SIG-M5 (cell line): ENCODE measurements at regions not wholly inside any gene's neighbourhood (a gene's known extent, or its start where the extent isn't known, plus 50 kb on each side); places are given as distances from the start of the nearest gene placed in this dataset.
A peak's percentile ranks its signal among the peaks of the same experiment; 100 is the strongest.

Experiments
- DNase-seq: peaks from one replicate; lab custom pipeline; 2025; lab: John Stamatoyannopoulos, UW

GRCh38 chr1:244971552-244972216, 107.3 kb upstream of the HNRNPU start:
- DNase-seq, result no peak

- peak; percentile 83 for DNase-seq
These were observed 106.6 kb upstream of the HNRNPU start for GRCh38 chr1:244970744-244971551.

GRCh38 chr1:244970236-244970743, 105.9 kb upstream of the HNRNPU start:
- DNase-seq, result peak; percentile 38

DNA sequence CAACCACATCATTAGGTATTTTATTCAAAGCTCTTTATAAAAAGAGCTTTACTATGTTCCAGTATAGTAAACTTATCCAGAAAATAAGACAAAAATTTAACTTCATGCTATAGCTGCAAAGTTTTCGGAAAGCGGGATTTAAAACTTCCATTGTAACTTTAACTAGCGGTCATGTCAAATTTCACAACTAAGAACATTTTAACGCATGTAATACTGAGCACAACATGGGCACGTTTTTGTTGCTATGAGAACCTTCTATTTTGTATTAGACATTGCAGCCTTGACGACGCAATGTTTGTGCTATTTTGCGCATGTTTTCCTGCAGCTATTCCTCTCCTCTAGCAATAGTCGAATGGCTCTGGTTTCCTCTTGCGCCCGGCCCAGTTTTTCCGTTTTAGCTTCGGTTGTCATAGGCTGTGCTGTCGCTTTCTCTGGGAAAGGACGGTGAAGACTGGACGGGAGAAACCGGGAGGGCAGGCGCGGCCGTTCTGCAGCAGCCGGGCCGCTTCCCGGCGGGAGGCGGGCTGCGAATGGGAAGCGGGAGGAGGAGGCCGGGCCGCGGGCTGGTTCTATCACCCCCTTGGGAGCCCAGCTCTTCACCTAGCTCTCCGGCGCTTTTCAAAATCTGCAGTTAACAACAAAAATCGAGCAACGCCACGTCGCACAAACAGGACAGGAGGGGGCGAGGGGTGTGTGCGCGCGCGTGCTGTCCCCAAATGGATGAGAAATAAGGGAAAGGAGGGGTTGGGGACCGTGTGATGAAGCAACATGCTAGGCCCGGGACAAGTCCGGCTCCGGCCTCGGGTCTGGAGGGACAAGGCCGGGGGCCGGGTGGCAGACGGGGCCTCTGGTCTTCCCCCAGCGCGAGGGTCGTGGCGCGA, 105.3 kb upstream of the HNRNPU start:
- peak; percentile 77 for DNase-seq

DNA sequence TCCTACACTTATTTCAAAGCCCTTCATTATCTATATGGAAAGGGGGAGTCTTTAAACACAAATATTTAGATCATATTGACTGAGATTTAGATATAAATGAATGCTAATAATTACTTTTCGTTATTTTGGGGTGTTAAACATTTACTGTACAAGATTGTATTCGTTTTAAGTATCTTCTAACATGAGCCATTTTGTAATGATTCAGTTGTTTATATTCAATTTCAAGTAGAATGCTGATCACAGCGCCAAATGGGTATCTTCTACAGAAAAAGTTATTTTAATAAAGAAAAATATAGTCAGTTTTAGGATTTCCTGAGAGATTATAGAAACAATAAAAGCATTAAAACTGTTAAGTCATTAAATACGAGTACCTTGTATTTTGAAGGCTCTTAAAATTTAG, 104.5 kb upstream of the HNRNPU start:
- DNase-seq, result no peak

- no peak for DNase-seq
These were observed 104.1 kb upstream of the HNRNPU start for GRCh38 chr1:244968471-244968871.

GRCh38 chr1:244967159-244967558, 102.8 kb upstream of the HNRNPU start:
- DNase-seq, result no peak

GRCh38 chr1:244965185-244966030, 101.1 kb upstream of the HNRNPU start:
- DNase-seq, result no peak

DNA sequence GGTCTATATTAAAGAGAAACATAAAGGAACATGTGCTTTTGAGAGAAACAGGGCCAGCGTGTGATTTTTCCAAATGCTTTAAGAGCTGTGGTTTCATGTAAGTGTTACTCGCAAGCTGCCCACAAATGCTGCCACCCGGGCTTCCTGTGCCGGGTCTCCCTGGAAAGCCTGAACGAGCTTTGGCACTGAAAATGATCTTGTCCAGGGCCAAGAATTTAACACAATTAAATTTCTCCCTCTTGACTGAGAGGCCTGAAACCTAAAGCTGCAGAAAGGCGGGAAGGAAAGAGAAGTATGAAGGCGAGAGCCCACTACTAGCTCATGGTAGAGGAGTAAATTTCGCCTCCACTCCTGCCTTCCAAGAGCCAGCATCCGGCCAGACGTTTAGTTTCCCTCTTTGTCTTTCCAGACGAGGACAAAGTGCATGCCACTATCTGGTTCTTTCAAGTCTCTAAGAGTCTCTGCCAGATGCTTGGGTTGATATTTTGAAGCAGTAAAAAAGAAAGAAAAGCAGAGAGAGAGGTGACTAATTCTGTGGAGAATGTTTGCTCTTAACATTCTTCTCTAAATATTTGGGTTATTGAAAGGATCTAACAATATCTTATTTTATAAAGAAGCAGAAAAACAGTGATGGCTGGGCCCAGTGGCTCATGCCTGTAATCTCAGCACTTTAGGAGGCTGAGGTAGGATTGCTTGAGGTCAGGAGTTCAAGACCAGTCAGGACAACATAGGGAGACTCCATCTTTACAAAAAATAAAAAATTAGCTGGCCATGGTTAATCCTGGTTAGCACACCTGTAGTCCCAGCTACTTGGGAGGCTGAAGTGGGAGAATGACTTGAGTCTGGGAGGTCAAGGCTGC, 100.0 kb upstream of the HNRNPU start:
- no peak for DNase-seq

DNA sequence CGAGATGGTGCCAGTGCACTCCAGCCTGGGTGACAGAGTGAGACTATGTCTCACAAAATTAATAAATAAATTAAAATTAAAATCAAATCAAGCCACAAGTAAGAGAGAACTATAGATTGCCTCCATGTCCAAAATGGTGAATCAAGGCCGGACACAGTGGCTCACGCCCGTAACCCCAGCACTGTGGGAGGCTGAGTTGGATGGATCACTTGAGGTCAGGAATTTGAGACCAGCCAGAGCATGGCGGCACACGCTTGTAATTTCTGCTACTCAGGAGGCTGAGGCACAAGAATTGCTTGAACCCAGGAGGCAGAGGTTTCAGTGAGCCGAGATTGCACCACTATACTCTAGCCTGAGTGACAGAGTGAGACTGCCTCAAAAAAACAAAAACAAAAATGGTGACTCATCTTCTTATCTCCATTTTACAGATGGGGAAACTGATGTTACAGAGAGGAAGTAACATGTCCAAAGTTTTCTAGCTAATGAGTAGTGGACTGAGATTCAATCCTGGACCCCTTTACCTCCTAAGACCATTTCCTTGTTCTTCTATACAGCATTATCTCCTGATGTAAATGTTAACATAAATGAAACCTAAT, 99.0 kb upstream of the HNRNPU start:
- DNase-seq, result no peak

GRCh38 chr1:244962130-244962529, 97.8 kb upstream of the HNRNPU start:
- no peak for DNase-seq

DNA sequence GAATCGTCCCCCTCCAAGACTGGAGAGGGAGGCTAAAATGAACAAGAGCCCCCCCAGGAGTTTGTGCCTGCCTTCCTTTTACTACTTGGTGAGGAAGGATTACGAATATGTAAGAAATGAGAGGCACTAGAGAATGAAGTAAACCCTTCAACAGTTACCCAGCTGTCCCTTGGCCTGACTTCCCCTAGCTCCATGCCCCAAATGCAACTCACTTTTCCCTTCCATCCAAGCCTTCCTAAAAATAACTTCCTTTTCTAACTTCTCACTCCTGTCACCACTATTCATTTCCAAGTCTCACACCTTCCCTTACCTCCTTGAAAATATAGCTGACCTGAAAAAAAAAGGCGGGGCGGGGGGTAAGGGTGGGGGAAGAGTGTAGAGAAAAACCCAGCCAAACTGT, 96.6 kb upstream of the HNRNPU start:
- no peak for DNase-seq

GRCh38 chr1:244958593-244958992, 94.2 kb upstream of the HNRNPU start:
- DNase-seq, result no peak

DNA sequence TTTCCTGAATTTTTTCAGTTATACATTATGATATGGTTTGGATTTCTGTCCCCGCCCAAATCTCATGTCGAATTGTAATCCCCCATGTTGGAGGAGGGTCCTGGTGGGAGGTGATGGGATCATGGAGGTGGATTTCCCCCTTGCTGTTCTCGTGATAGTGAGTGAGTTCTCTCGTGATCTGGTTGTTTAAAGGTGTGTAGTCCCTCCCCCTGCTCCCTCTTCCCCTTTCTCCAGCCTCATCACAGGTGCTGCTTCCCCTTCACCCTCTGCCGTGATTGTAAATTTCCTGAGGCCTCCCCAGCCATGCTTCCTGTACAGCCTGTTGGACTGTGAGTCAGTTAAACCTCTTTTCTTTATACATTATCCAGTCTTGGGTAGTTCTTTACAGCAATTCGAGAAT, 93.2 kb upstream of the HNRNPU start:
- DNase-seq, result no peak

GRCh38 chr1:244957122-244957521, 92.8 kb upstream of the HNRNPU start:
- DNase-seq, result no peak

DNA sequence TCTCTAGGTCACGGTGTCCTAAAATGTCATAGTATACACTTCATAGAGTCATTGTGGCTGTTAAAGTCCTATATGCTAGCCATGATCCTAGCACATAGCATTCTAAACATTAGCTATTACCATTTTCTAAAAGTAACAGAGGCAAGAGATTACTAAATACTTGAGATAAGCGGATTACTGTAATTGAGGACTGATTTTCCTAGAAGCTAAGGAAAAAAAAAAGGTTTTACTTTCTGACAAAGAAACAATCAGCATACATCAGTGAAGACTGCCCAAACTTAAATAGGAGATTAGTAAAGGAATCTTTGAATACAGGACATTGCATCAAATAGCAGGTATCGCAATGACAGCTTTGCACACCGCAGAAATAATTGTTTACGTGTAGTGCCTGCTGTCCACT, 91.3 kb upstream of the HNRNPU start:
- no peak for DNase-seq

GRCh38 chr1:244954359-244954758, 90.0 kb upstream of the HNRNPU start:
- no peak for DNase-seq

DNA sequence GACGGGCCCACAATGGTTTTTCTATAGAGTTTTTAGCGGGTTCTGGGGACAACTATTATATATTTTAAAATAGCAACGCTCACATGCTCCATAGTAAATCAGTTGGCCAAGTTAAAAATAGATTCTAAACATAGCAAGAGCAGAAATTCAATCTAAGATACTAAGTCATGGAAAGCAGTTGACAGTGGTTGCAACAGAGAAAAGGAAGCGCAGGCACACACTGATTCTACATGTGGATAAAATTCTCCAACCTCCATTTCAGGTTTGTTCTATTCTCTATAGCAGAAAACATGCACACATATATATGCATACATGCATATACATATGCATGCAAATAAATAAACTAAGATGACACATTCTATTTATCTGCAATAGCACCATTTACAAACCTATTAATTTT, 89.6 kb upstream of the HNRNPU start:
- DNase-seq, result no peak

DNA sequence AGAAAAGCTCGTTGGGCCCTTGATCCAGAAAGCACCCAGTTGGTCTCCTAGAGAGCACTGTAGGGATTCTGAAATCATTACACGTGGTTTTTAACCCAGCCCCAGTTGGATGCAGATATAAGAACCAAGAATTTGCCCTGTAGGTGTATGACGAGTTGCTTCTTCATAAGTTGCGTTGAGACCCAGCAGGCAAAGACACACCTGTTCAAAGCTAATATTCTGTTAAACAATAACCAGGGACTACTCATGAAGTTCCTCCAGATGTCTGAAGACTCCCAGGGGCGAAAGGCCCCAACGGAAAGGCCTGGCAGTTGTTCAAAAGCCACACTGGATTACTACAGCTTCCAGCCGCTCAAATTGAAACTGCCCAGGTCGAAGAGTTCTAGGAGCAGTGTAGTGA, 88.6 kb upstream of the HNRNPU start:
- no peak for DNase-seq

GRCh38 chr1:244952280-244952933, 88.1 kb upstream of the HNRNPU start:
- DNase-seq, result no peak
